Lower leg skin (tissue), 3 donors: ENCODE measurements at regions not wholly inside any gene's neighbourhood (a gene's known extent, or its start where the extent isn't known, plus 50 kb on each side); places are given as distances from the start of the nearest gene placed in this dataset.

Source experiments
- POLR2A ChIP-seq, 2 donors: fragments of 450-650 bp; IDR thresholded peaks; one replicate each; pipeline ENCODE4 v1.6.1; 2016 to 2017; ENCODE audit warnings: antibody characterized with exemption in 2 of 2, mild to moderate bottlenecking in 1 of 2, moderate library complexity in 1 of 2
- TF ChIP-seq, protein P1 (sequence below), 3 donors: fragments of 450-650 bp; IDR thresholded peaks; one replicate each; pipeline ENCODE4 v1.5.1; 2016; ENCODE audit warnings: antibody characterized with exemption in 3 of 3, mild to moderate bottlenecking in 3 of 3, moderate library complexity in 2 of 3

DNA sequence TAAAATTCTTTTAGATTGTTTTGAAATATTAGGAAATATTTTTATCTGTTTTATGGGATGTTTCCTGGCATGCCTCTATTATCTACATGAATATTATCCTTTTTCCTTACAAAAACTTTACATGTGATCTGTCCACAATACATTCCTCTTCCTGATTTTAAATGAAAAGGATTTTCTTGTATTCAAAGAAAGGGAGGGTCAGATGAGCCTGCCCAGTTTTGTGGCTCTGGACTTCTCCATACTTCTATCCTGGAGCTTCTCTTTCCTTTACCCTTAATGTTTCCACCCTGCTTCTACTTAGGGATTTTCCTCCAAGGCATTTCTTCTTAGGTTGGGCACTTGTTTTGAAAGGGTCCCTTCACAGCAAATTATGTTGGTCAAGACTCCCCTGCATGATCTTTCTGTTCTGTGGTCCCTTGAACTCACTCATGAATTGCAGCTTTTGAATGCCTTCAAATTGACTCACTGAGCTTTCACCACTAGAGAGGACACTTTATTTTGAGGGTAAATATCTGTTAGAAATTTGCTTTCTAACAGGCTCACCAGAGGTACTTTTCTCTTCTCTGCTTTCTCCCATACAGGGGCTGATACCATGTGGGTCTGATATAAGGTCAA is 104.9 kb downstream of the CENPW start:
- TF ChIP-seq, protein P1, sequence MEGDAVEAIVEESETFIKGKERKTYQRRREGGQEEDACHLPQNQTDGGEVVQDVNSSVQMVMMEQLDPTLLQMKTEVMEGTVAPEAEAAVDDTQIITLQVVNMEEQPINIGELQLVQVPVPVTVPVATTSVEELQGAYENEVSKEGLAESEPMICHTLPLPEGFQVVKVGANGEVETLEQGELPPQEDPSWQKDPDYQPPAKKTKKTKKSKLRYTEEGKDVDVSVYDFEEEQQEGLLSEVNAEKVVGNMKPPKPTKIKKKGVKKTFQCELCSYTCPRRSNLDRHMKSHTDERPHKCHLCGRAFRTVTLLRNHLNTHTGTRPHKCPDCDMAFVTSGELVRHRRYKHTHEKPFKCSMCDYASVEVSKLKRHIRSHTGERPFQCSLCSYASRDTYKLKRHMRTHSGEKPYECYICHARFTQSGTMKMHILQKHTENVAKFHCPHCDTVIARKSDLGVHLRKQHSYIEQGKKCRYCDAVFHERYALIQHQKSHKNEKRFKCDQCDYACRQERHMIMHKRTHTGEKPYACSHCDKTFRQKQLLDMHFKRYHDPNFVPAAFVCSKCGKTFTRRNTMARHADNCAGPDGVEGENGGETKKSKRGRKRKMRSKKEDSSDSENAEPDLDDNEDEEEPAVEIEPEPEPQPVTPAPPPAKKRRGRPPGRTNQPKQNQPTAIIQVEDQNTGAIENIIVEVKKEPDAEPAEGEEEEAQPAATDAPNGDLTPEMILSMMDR (IDR thresholded peaks at IDR 0.05), result no peak
- no peak for TF ChIP-seq POLR2A (IDR thresholded peaks at IDR 0.05)
